ENCODE measurements at regions not wholly inside any gene's neighbourhood (a gene's known extent, or its start where the extent isn't known, plus 50 kb on each side); places are given as distances from the start of the nearest gene placed in this dataset.
A peak's percentile ranks its signal among the peaks of the same experiment; 100 is the strongest.

DNA sequence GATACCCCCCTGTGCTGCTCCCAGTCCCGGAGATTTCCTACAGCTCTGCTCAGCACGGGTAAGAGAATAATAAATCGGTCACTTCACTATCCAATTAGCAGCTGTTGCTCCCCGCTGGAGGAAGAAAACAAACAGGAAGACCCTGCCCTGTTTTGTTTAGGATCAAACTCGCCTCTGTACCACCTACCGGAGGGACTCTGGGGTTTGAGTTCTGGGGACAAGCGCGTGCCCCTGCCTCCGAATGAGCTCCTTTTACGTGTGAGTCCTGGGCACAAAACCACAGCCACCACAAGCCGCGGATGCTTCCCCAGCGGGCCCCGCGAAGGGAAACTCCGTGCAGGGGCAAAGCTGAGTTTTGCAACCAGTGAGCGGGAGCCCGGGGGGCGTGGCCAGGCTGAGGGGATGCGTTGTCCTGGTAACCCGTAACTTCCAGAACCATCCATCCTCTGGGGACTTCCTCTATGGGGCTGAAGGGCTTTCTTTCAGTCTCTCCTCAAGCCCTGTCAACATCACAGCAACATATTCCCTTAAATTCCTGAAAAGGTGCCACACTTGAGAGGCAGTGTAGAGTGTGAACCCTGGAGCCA, 315.7 kb upstream of the PROK2 start:
- H3K27ac ChIP-seq (ENCODE audit: low read depth, low read length): no peak overlapping the region
- H3K36me3 Mint-ChIP-seq (ENCODE audit: low read depth, unreplicated experiment): no peaks in the 10 kb centered on the region
- peak overlapping the region; percentile 86 for H3K4me2 ChIP-seq (ENCODE audit: low read length)
- H2AFZ ChIP-seq (ENCODE audit: low read depth, low read length): peak overlapping the region; percentile 74
- H3K79me2 ChIP-seq (ENCODE audit: insufficient read depth, low read length): no peaks in the 10 kb centered on the region
- peak overlapping the region; percentile 39 for H3K9ac ChIP-seq (ENCODE audit: low read length)
- peaks cover 7% of the 10 kb centered on the region for H3K4me1 Mint-ChIP-seq (ENCODE audit: low read depth, unreplicated experiment)
- peak; percentile 50 for DNase-seq (ENCODE audit: low read depth)
- FAIRE-seq: no peak
- no peaks in the 10 kb centered on the region for H3K36me3 ChIP-seq (ENCODE audit: insufficient read depth, low read length)
- H3K27me3 ChIP-seq (ENCODE audit: insufficient read depth, low read length): peaks cover 59% of the 10 kb centered on the region
- peaks cover 3% of the 10 kb centered on the region for H3K9me3 Mint-ChIP-seq (ENCODE audit: unreplicated experiment)
- peak overlapping the region; percentile 66 for H3K4me3 Mint-ChIP-seq (ENCODE audit: unreplicated experiment)
- H3K9me3 ChIP-seq (ENCODE audit: insufficient read depth, low read depth, low read length): no peaks in the 10 kb centered on the region
- no peaks in the 10 kb centered on the region for H4K20me1 ChIP-seq (ENCODE audit: insufficient read depth, low read length)
- peaks cover 6% of the 10 kb centered on the region for H3K4me1 ChIP-seq (ENCODE audit: insufficient read depth, low read length)
- H3K27me3 Mint-ChIP-seq (ENCODE audit: low read depth, unreplicated experiment): peaks cover 76% of the 10 kb centered on the region
- H3K4me3 ChIP-seq (ENCODE audit: insufficient read depth, low read depth, low read length): peak overlapping the region; percentile 45
- no peak overlapping the region for H3K27ac Mint-ChIP-seq (ENCODE audit: unreplicated experiment)
- TF ChIP-seq EZH2 (IDR thresholded peaks at IDR 0.05; ENCODE audit: insufficient read depth, low read length): no peak
- no peak for TF ChIP-seq CTCF (IDR thresholded peaks at IDR 0.05; ENCODE audit: insufficient read depth, low read depth, low read length)

GRCh38 chr3:72100080-72100511, 315.1 kb upstream of the PROK2 start:
- Histone ChIP-seq H3K4me1 (ENCODE audit: insufficient read depth, low read length) (peaks cover 6% of the 10 kb centered on the region), H3K9me3 (ENCODE audit: insufficient read depth, low read depth, low read length) (no peaks in the 10 kb centered on the region), H3K9ac (ENCODE audit: low read length) (peak overlapping the region; percentile 39), H4K20me1 (ENCODE audit: insufficient read depth, low read length) (no peaks in the 10 kb centered on the region), H3K4me3 (ENCODE audit: insufficient read depth, low read depth, low read length) (peak overlapping the region; percentile 45), H3K4me2 (ENCODE audit: low read length) (peak overlapping the region; percentile 86), H3K36me3 (ENCODE audit: insufficient read depth, low read length) (no peaks in the 10 kb centered on the region), H2AFZ (ENCODE audit: low read depth, low read length) (no peak overlapping the region), H3K79me2 (ENCODE audit: insufficient read depth, low read length) (no peaks in the 10 kb centered on the region), H3K27ac (ENCODE audit: low read depth, low read length) (no peak overlapping the region), H3K27me3 (ENCODE audit: insufficient read depth, low read length) (peaks cover 53% of the 10 kb centered on the region)
- H3K9me3 Mint-ChIP-seq (ENCODE audit: unreplicated experiment): peaks cover 3% of the 10 kb centered on the region
- peaks cover 74% of the 10 kb centered on the region for H3K27me3 Mint-ChIP-seq (ENCODE audit: low read depth, unreplicated experiment)
- no peak overlapping the region for H3K27ac Mint-ChIP-seq (ENCODE audit: unreplicated experiment)
- no peaks in the 10 kb centered on the region for H3K36me3 Mint-ChIP-seq (ENCODE audit: low read depth, unreplicated experiment)
- no peak for FAIRE-seq
- H3K4me3 Mint-ChIP-seq (ENCODE audit: unreplicated experiment): peak overlapping the region; percentile 66
- TF ChIP-seq CTCF (IDR thresholded peaks at IDR 0.05; ENCODE audit: insufficient read depth, low read depth, low read length) (no peak), EZH2 (IDR thresholded peaks at IDR 0.05; ENCODE audit: insufficient read depth, low read length) (peak; percentile 13)
- peaks cover 3% of the 10 kb centered on the region for H3K4me1 Mint-ChIP-seq (ENCODE audit: low read depth, unreplicated experiment)
- DNase-seq (ENCODE audit: low read depth): no peak

DNA sequence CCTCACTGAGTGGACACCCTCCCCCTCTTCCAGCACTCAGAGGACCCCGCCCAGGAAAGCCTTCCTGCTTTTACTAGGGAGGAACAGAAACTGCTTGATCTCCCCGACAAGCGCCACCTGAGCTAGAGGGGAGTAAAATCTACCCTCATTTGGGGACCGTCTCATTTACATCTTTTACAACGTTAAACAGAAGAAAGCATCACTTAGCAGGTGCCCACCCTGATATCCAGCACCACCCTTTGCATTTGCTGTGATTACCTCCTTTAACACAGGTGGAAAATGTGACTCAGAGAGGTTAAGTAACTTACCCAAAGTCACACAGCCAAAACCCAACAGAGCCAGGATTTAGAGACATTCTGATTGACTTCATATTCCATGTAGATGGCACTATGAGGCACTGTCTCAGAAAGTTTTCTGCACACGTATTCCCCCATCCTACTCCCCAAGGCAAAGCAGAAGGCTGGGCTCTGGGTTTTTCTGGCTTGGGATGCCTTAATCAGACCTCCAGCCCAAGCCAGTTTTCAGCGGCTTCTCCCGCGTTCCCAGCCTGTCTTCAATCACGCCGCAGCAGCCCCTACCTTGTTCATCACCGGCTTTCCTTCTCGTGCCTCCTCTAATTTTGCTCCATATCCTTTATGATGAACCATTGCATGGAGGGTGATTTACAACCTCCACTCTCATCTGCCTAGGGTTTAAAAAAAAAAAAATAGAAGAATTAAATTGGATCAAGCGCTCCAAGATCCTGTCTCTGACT, 314.6 kb upstream of the PROK2 start:
- DNase-seq (ENCODE audit: low read depth) (no peak), FAIRE-seq (no peak)
- Histone ChIP-seq H3K27ac (ENCODE audit: low read depth, low read length) (no peak overlapping the region), H3K9me3 (ENCODE audit: insufficient read depth, low read depth, low read length) (no peaks in the 10 kb centered on the region), H3K79me2 (ENCODE audit: insufficient read depth, low read length) (no peaks in the 10 kb centered on the region), H3K27me3 (ENCODE audit: insufficient read depth, low read length) (peaks cover 51% of the 10 kb centered on the region), H3K4me2 (ENCODE audit: low read length) (no peak overlapping the region), H3K36me3 (ENCODE audit: insufficient read depth, low read length) (no peaks in the 10 kb centered on the region), H4K20me1 (ENCODE audit: insufficient read depth, low read length) (no peaks in the 10 kb centered on the region), H3K4me3 (ENCODE audit: insufficient read depth, low read depth, low read length) (no peak overlapping the region), H2AFZ (ENCODE audit: low read depth, low read length) (no peak overlapping the region), H3K4me1 (ENCODE audit: insufficient read depth, low read length) (peaks cover 6% of the 10 kb centered on the region), H3K9ac (ENCODE audit: low read length) (no peak overlapping the region)
- TF ChIP-seq EZH2 (IDR thresholded peaks at IDR 0.05; ENCODE audit: insufficient read depth, low read length): no peak
- no peak for TF ChIP-seq CTCF (IDR thresholded peaks at IDR 0.05; ENCODE audit: insufficient read depth, low read depth, low read length)
- H3K36me3 Mint-ChIP-seq (ENCODE audit: low read depth, unreplicated experiment): peaks cover 1% of the 10 kb centered on the region
- peaks cover 3% of the 10 kb centered on the region for H3K9me3 Mint-ChIP-seq (ENCODE audit: unreplicated experiment)
- peaks cover 3% of the 10 kb centered on the region for H3K4me1 Mint-ChIP-seq (ENCODE audit: low read depth, unreplicated experiment)
- H3K27me3 Mint-ChIP-seq (ENCODE audit: low read depth, unreplicated experiment): peaks cover 75% of the 10 kb centered on the region
- no peak overlapping the region for H3K4me3 Mint-ChIP-seq (ENCODE audit: unreplicated experiment)
- H3K27ac Mint-ChIP-seq (ENCODE audit: unreplicated experiment): no peak overlapping the region

Measured in astrocyte (in vitro differentiated cells and primary cell).